ENCODE measurements at regions not wholly inside any gene's neighbourhood (a gene's known extent, or its start where the extent isn't known, plus 50 kb on each side); places are given as distances from the start of the nearest gene placed in this dataset.

DNA sequence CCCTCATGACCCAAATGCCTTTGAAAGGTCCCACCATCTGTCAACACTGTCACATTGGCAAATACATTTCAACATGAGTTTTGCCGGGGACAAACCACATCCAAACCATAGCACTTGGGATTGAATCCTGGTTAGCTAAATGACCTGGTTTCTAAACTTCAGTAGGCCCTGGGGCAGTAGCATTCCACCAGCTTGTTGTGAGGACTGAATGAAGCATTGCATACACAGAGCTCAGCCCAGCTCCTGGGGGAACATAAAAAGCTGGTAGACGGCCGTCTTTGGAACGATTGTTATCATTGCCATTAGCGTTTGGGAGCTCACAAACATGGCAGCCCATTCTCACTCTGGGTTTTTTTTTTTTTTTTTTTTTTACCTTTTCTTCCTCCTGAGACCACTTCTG lies 57.5 kb upstream of the CXCR4 start (continued):
- no peak for TF ChIP-seq NFIC (IDR thresholded peaks at IDR 0.05; ENCODE audit: low read depth, low read length)
- TF ChIP-seq, protein P1, sequence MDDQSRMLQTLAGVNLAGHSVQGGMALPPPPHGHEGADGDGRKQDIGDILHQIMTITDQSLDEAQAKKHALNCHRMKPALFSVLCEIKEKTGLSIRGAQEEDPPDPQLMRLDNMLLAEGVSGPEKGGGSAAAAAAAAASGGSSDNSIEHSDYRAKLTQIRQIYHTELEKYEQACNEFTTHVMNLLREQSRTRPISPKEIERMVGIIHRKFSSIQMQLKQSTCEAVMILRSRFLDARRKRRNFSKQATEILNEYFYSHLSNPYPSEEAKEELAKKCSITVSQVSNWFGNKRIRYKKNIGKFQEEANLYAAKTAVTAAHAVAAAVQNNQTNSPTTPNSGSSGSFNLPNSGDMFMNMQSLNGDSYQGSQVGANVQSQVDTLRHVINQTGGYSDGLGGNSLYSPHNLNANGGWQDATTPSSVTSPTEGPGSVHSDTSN (IDR thresholded peaks at IDR 0.05; ENCODE audit: insufficient replicate concordance, low read depth, low read length), result no peak
- TF ChIP-seq TCF3 (IDR thresholded peaks at IDR 0.05; ENCODE audit: borderline replicate concordance, insufficient read depth, low read depth, low read length), result no peak

DNA sequence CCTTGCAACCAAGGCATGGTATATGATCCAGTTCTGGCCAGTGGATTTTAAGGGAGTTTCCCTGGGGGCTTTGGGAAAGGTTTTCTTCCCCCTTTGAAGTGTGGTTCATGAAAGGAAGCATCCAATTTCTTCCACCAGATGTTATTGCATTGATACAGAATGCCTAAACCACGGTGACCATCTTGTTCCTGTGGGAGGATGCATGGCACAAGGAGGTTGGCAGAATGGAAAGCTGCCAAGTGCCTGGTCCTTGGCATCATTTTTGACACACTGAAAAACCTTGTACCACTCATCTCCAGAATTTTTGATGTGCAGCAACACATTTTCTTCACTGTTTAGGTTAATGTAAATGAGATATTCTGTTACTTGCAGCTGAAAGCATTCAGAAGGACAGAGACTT lies 55.2 kb upstream of the CXCR4 start:
- H3K9ac ChIP-seq (ENCODE audit: control insufficient read depth, insufficient read depth, low read length), result no peak overlapping the region
- no peaks in the 10 kb centered on the region for H3K4me1 ChIP-seq (ENCODE audit: control insufficient read depth, insufficient read depth, low read length)
- no peaks in the 10 kb centered on the region for H3K79me2 ChIP-seq (ENCODE audit: control insufficient read depth, insufficient read depth, low read length)
- DNase-seq (ENCODE audit: low read depth, low spot score), result no peak
- in situ Hi-C loops (cut with MboI), result no loop called here
- no TSS peak for BruUV-seq (replicated peaks)
- POLR2A ChIA-PET, result no interaction called here
- H2AFZ ChIP-seq (ENCODE audit: control insufficient read depth, low read depth, low read length), result no peak overlapping the region
- SMC1A ChIA-PET (ENCODE audit: uncharacterized antibody, unreplicated experiment), result interaction anchor here (1.0 to 1.6 kb wide), 4 partner anchors 15 to 203 kb away, joined by 4 to 6 read pairs (median 4); no protein-coding TSS in a partner anchor
- WGBS (ENCODE audit: insufficient coverage, insufficient replicate concordance, low lambda C conversion rate, missing lambda C conversion rate), result 39% methylated on average over 1 of the region's 1 CpG
- peaks cover 0 to 8% of the 10 kb centered on the region in 2 experiments; a peak in 2 of 4 replicates for H3K27me3 ChIP-seq (replicated peaks in 1 of 2; ENCODE audit: control insufficient read depth in 2 of 2, insufficient read depth in 2 of 2, low read length in 1 of 2)
- H3K27ac ChIP-seq (ENCODE audit: control insufficient read depth, insufficient read depth), result no peak overlapping the region
- no peak overlapping the region for H3K4me2 ChIP-seq (ENCODE audit: control insufficient read depth, insufficient read depth)
- no peaks in the 10 kb centered on the region for H4K20me1 ChIP-seq (ENCODE audit: control insufficient read depth, insufficient read depth)
- RAD21 ChIA-PET (ENCODE audit: unreplicated experiment), result interaction anchor here (0.6 kb wide), 1 partner anchor 347 kb away, joined by 3 read pairs; no protein-coding TSS in a partner anchor
- TF ChIP-seq JUND (IDR thresholded peaks at IDR 0.05; ENCODE audit: low read depth, low read length) (no peak), ESRRA (IDR thresholded peaks at IDR 0.05; ENCODE audit: low read length) (no peak), CHD4 (IDR thresholded peaks at IDR 0.05) (no peak), BCL11A (IDR thresholded peaks at IDR 0.05; ENCODE audit: low read depth, low read length) (no peak), ZSCAN29 (IDR thresholded peaks at IDR 0.05) (no peak)
- H3K9me3 ChIP-seq (replicated peaks; ENCODE audit: control insufficient read depth, insufficient read depth, low read length), result no peaks in the 10 kb centered on the region; the same call in 2 of the 3 replicates
- ATAC-seq, result no peak
- FAIRE-seq, result no peak
- intact Hi-C loops (cut with micrococcal nuclease; ENCODE audit: unreplicated experiment), result no loop called here
- CTCF ChIA-PET, result interaction anchor here (1.6 kb wide), 1 partner anchor 43 kb away, joined by 4 read pairs; no protein-coding TSS in a partner anchor
- H3K36me3 ChIP-seq (ENCODE audit: control insufficient read depth in 2 of 2, insufficient read depth in 2 of 2, low read length in 1 of 2), result no peaks in the 10 kb centered on the region
- no peak overlapping the region for H3K4me3 ChIP-seq

Measured in GM12878 (cell line).